AG10803 (cell line): ENCODE measurements at regions not wholly inside any gene's neighbourhood (a gene's known extent, or its start where the extent isn't known, plus 50 kb on each side); places are given as distances from the start of the nearest gene placed in this dataset.
"Not testable (repeated sequence)": the region's sequence is repeated elsewhere in the genome, so short reads cannot be mapped to it uniquely, and the experiment has no call there.

Experiments used
- DNase-seq: peaks from one replicate; pipeline ENCODE4 v3.0.0; 2010; ENCODE audit warnings: low read depth
- H3K4me3 ChIP-seq: 2 replicates; pipeline ENCODE4 v1.5.1; 2011; ENCODE audit warnings: mild to moderate bottlenecking, low read length, control low read depth
- TF ChIP-seq, protein P1 (sequence below): conservative IDR thresholded peaks from 2 replicates; pipeline ENCODE4 v1.5.1; 2011; ENCODE audit warnings: mild to moderate bottlenecking, low read length, control low read depth, inconsistent platforms

DNA sequence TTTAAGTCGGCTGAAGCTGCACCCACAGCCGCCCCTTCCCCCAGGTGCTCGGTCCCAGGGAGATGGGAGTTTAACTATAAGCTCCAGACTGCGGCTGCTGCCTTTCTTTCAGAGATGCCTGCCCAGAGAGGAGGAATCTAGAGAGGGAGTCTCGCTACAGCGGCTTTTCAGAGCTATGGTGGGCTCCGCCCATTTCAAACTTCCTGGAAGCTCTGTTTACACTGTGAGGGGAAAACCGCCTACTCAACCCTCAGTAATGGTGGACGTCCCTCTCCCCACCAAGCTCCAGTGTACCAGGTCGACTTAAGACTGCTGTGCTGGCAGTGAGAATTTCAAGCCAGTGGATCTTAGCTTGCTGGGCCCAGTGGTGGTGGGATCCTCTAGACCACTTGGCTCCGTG, 135.4 kb downstream of the CXCL12 start:
- no peak overlapping the region for H3K4me3 ChIP-seq
- TF ChIP-seq, protein P1, sequence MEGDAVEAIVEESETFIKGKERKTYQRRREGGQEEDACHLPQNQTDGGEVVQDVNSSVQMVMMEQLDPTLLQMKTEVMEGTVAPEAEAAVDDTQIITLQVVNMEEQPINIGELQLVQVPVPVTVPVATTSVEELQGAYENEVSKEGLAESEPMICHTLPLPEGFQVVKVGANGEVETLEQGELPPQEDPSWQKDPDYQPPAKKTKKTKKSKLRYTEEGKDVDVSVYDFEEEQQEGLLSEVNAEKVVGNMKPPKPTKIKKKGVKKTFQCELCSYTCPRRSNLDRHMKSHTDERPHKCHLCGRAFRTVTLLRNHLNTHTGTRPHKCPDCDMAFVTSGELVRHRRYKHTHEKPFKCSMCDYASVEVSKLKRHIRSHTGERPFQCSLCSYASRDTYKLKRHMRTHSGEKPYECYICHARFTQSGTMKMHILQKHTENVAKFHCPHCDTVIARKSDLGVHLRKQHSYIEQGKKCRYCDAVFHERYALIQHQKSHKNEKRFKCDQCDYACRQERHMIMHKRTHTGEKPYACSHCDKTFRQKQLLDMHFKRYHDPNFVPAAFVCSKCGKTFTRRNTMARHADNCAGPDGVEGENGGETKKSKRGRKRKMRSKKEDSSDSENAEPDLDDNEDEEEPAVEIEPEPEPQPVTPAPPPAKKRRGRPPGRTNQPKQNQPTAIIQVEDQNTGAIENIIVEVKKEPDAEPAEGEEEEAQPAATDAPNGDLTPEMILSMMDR, result no peak
- DNase-seq, result no peak

GRCh38 chr10:44246700-44247099, 138.2 kb downstream of the CXCL12 start:
- H3K4me3 ChIP-seq, DNase-seq: not testable (repeated sequence)

DNA sequence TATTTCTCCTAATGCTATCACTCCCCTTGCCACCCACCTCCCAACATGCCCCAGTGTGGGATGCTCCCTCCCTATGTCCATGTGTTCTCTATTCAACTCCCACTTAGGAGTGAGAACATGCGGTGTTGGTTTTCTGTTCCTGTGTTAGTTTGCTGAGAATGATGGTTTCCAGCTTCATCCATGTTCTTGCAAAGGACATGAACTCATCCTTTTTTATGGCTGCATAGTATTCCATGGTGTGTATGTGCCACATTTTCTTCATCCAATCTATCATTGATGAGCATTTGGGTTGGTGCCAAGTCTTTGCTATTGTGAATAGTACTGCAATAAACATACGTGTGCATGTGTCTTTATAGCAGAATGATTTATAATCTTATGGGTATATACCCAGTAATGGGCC, 138.6 kb downstream of the CXCL12 start:
- not testable (repeated sequence) for H3K4me3 ChIP-seq, DNase-seq

- H3K4me3 ChIP-seq, result no peak overlapping the region
- peak; percentile 61 for DNase-seq
- TF ChIP-seq, protein P1, result no peak
Observed at GRCh38 chr10:44245601-44245938, 139.3 kb downstream of the CXCL12 start.

- TF ChIP-seq, protein P1, result no peak
- H3K4me3 ChIP-seq, result no peak overlapping the region
- DNase-seq, result peak; percentile 32
Observed at GRCh38 chr10:44244745-44245600, 139.9 kb downstream of the CXCL12 start.

DNA sequence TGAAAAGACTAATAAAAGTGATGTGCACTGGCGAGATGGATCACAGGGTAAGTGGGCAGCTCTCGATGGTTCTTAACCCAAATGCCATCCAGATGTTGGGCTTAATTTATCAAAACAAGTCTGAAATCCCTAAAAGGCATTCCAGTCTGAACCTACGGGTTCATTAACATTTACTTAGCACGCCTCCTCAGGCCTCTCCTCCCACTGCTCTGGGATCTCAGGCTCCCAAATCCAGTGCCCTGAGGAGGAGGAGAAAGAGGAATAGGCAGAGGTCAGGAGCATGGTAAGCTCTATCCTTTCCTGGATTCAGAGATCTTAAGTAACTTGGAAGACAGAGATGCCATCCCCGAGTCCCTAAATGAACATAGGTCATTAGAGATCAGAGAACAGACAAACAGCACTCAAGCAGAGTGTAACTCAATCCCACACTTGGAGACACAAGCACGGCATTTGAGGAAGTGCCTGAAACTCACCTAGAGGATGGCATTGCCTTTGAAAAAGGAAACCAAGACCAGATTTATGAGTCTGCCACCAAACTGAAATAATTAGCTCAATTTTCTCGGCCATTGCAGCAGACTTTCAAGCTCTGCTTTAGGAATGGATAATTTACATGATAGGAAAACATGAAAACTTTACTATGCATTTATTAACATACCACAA, 140.9 kb downstream of the CXCL12 start:
- H3K4me3 ChIP-seq, result no peak overlapping the region
- no peak for DNase-seq
- TF ChIP-seq, protein P1, result no peak

- DNase-seq, result no peak
- TF ChIP-seq, protein P1, result no peak
Observed at GRCh38 chr10:44242826-44243225, 142.1 kb downstream of the CXCL12 start.

DNA sequence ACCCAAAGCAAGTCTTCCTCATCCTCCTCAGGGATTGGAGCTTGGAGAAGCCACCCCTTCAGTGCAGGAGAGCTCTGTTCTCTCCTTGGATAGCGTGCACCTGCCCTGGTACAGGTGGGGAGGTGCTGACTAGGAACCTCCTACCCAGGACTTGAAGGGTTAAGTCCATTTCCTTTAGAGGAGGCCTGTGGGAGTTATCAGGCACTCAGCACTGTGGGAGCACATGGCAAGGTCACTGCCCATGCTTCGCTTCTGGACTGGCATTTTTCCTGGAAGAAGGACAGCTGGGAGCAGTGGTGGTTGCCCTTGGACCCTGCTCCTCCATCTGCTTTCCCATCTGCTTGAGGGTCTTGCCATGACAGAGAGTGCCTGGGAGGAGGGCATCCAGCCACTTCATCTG, 142.8 kb downstream of the CXCL12 start:
- no peak for DNase-seq
- H3K4me3 ChIP-seq, result no peak overlapping the region
- TF ChIP-seq, protein P1, result no peak

More at GRCh38 chr10:44242826-44243225, 142.1 kb downstream of the CXCL12 start:
- no peak overlapping the region for H3K4me3 ChIP-seq
